ENCODE measurements at regions not wholly inside any gene's neighbourhood (a gene's known extent, or its start where the extent isn't known, plus 50 kb on each side); places are given as distances from the start of the nearest gene placed in this dataset.
"Not testable (repeated sequence)": the region's sequence is repeated elsewhere in the genome, so short reads cannot be mapped to it uniquely, and the experiment has no call there.

DNA sequence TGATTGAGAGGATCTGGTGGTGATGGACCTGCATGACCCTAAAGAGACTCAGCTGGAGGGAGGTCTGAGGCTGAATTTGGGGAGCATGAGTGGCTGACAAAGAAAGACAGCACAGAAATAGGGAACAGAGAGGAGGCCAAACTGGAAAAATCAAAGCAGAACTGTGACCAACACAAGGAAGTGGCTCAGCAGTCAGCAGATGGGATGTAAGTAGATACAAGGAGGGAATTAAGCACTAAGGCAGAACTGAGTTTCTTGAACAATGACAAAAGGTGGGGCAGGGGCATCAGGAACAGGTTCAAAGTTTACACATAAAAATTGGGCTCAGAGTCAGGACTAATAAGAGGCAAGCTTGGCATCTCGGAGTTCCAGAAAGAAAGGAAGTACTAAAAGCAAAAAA lies 144.3 kb upstream of the KLF3 start:
- no peak overlapping the region for H3K4me3 ChIP-seq (ENCODE audit: low read length)
- TF ChIP-seq ZNF274 (IDR thresholded peaks at IDR 0.05; ENCODE audit: low read depth, low read length), result no peak

- no peak for TF ChIP-seq ZNF274 (IDR thresholded peaks at IDR 0.05; ENCODE audit: low read depth, low read length)
- H3K4me3 ChIP-seq (ENCODE audit: low read length), result no peak overlapping the region
These were observed 140.9 kb upstream of the KLF3 start for GRCh38 chr4:38523054-38523453.

DNA sequence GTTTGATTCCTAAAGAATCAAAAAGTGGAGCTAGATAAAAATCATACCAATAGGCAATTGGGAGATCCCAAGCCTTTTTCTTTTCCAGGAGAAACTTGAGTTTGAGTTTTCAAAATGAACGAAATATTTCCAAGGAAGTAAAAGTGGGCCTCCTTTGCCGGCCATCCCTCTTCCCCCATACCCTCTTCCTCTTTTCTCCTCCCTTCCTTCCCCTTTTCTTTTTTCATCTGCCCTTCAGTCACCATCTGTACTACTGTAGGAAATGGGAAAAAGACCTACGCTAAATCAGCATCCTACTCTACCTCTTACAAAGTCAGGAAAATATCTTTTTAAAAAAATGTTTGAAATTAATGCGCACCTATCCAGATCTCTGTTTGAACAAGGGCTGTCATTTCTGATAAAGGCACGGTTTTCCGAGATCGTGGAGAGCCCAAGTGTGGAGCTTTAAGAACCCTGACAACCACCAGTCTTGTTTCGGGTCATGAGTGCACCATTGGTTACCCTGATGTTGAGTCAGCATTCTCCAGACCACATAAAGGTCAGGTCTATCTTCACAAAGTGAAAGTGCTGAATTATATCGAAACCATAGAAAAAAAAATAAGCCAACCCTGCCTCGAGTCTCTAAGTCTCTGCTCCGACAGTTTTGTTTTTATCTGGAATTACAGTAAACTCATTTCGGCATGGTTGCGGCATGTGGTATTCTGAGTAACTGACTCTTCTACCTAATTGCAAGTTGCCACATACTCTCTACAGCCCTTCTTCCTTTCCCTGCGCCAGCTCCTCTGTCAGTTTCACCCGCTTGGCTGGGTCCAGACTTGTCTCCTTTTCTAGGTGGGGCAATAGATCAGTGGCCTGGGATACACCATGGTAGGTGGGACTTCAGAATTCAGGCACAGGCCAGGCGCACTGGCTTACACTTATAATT lies 140.2 kb upstream of the KLF3 start:
- H3K4me3 ChIP-seq (ENCODE audit: low read length), result no peak overlapping the region
- no peak for TF ChIP-seq ZNF274 (IDR thresholded peaks at IDR 0.05; ENCODE audit: low read depth, low read length)

- no peak for TF ChIP-seq ZNF274 (IDR thresholded peaks at IDR 0.05; ENCODE audit: low read depth, low read length)
- no peak overlapping the region for H3K4me3 ChIP-seq (ENCODE audit: low read length)
These were observed 137.6 kb upstream of the KLF3 start for GRCh38 chr4:38526412-38526811.

DNA sequence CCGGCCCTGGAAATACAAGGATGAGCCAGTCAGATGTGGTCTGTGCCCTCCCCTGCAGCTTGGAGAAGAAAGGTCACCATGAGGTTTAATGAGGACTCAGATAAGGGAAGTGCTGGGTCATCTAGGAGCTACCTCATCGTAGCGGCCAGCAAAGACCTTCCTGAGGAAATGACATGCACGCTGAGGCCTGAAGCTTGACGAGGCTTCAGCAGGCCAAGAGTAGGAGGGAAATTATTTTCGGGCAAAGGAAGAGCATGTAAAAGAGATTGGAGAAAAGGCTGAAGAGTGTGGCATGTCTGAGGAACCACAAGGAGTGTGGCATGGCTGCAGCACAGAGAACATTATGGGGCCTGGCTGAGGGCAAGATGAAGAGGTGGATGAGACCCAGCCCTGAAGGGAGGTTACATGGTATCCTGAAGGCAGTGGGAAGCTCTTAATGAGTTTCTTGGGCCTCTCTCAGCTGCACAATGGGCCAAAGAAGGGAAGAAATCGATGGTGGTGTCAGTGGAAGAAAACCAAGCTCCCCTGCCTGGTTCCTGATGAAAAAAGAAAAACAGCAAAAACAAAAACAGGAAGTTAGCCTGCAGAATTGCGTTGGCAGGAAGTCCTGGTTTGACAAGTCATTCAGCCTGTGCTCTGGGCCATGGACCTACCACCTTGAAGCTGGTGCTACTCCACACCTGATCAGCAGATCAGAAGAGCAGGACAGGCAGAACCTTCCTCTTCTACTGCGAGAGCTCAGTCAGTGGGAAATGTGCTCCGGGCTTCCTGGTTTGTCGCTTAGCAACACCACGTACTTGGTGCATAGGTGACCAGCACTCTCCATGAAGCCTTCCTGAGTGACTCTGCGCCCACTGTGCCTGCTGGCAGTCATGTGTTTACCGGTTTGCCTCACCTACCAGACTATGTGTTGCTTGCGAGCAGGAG lies 134.5 kb upstream of the KLF3 start:
- H3K4me3 ChIP-seq (ENCODE audit: low read length), result no peak overlapping the region
- no peak for TF ChIP-seq ZNF274 (IDR thresholded peaks at IDR 0.05; ENCODE audit: low read depth, low read length)

GRCh38 chr4:38530486-38530885 lies 133.5 kb upstream of the KLF3 start:
- no peak for TF ChIP-seq ZNF274 (IDR thresholded peaks at IDR 0.05; ENCODE audit: low read depth, low read length)
- no peak overlapping the region for H3K4me3 ChIP-seq (ENCODE audit: low read length)

DNA sequence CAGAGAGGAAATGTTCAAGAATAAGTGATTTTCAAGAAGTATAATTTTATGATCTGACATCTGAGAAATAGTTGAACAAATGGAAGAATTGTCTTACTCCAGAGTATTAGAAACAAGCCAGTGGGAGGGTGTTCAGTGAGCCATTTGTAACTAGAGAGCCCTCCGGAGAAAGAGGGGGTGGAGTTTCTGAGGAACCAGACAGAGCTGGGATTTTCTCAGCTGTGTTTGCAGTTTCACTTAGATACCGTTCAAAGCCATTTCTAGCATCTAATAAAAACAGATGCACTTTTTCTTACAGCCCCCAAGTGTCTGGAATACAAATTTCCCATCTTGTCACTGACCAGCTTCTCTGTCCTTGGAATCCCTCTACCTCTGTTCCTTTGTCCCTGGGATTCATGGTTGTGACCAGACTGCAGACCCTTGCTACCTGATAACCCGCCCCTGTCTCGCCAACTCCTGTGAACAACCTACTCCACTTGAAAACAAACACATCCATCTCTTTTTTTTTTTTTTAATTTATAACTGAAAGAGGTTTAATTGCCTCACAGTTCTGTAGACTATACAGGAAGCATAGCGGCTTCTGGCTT lies 132.8 kb upstream of the KLF3 start:
- H3K4me3 ChIP-seq (ENCODE audit: low read length), result no peak overlapping the region
- TF ChIP-seq ZNF274 (IDR thresholded peaks at IDR 0.05; ENCODE audit: low read depth, low read length), result no peak

GRCh38 chr4:38532908-38533499 lies 131.0 kb upstream of the KLF3 start:
- no peak for TF ChIP-seq ZNF274 (IDR thresholded peaks at IDR 0.05; ENCODE audit: low read depth, low read length)
- H3K4me3 ChIP-seq (ENCODE audit: low read length), result no peak overlapping the region

DNA sequence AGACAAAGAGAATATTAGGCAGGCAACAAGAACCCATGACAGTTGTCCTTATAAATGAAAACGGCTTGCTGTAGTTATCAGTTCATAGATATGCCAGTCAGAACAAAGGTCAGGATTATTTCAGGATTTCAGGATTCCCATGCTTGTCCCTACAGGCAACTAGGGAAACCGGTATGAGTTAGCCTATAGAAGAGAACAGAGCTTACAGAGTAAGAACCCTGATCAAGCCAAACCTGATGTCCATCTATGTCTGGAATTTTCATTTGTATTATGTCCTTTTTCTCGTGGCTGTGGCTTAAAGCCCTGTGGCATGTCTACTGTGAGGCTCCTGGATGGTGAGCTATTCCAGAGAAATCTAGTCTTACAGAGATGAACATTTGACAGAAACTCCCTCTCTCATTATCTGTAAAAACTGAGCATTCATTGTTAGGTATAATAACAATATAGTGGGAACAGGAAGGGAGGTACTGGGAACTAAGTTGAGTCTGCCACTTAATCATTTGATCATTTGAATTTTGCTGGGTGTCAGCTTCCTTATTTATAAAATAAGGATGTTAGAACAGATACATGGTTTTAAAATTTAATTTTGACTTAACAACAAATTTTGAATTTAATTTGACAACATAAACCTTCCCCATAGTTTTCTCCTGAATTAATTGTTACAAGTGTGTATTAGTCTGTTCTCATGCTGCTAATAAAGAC lies 129.5 kb upstream of the KLF3 start:
- H3K4me3 ChIP-seq (ENCODE audit: low read length), result no peak overlapping the region
- TF ChIP-seq ZNF274 (IDR thresholded peaks at IDR 0.05; ENCODE audit: low read depth, low read length), result no peak

- H3K4me3 ChIP-seq (ENCODE audit: low read length), result not testable (repeated sequence)
These were observed 128.9 kb upstream of the KLF3 start for GRCh38 chr4:38535071-38535470.

DNA sequence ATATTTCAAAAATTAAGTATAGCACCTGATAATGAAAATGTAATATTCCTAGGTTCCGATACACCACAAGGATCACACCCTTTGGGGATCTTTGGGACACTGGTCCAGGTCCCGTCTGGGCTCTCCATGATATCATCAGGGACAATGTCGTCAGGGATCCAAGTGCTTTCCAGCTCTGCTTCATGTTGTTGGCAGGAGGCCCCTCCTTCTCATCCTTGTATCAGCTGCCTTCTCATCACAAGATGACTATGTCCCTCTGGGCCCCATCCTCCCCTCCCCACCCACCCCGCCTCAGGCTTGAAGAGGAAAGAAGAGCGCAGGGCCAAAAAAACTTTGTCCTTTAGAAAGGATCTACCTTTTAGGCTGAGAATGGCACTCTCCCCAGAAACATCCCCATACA lies 128.3 kb upstream of the KLF3 start:
- H3K4me3 ChIP-seq (ENCODE audit: low read length), result no peak overlapping the region
- TF ChIP-seq ZNF274 (IDR thresholded peaks at IDR 0.05; ENCODE audit: low read depth, low read length), result no peak

GRCh38 chr4:38536716-38537115 lies 127.3 kb upstream of the KLF3 start:
- no peak for TF ChIP-seq ZNF274 (IDR thresholded peaks at IDR 0.05; ENCODE audit: low read depth, low read length)
- H3K4me3 ChIP-seq (ENCODE audit: low read length), result no peak overlapping the region

- TF ChIP-seq ZNF274 (IDR thresholded peaks at IDR 0.05; ENCODE audit: low read depth, low read length), result no peak
- H3K4me3 ChIP-seq (ENCODE audit: low read length), result no peak overlapping the region
These were observed 126.3 kb upstream of the KLF3 start for GRCh38 chr4:38537666-38538065.

DNA sequence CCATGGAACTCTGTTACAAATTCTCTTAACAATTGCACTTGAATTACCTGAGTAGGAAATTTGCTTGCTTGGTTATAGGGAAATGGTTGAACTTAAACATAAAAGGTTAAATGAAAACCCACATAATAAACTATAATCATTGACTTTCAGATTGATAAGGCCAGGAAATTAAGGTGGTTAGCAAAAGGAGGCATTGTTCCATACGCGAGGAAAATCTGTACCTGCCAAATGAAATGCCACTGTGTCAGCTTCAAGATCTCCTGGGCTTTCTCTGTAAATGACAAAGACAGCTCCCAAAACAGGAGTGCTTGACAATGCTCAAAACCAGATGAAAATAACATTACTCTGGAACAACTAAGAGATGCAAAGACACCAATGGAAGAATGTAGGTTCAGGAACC lies 125.5 kb upstream of the KLF3 start:
- H3K4me3 ChIP-seq (ENCODE audit: low read length), result no peak overlapping the region
- TF ChIP-seq ZNF274 (IDR thresholded peaks at IDR 0.05; ENCODE audit: low read depth, low read length), result no peak

Measured in GM08714 (cell line).